ENCODE measurements at regions not wholly inside any gene's neighbourhood (a gene's known extent, or its start where the extent isn't known, plus 50 kb on each side); places are given as distances from the start of the nearest gene placed in this dataset.
A peak's percentile ranks its signal among the peaks of the same experiment; 100 is the strongest.

DNA sequence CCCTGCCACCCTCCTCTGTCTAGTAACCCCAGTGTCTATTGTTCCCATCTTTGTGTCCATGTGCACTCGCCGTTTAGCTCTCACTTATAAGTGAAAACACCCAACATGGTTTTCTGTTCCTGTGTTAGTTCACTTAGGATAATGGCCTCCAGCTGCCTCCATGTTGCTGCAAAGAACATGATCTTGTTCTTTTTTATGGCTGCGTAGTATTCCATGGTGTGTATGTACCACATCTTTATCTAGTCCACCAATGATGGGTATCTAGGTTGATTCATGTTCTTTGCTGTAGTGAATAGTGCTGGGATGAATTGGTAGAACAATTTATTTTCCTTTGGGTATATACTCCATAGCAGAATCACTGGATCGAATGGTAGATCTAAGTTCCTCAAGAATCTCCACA, 51.0 kb upstream of the RFLNA start (continued):
- TF ChIP-seq MYBL2 (IDR thresholded peaks at IDR 0.05; ENCODE audit: low read depth) (no peak), MYBL2 (CRISPR knock-in tag; IDR thresholded peaks at IDR 0.05; ENCODE audit: borderline replicate concordance) (no peak), ZNF41 (CRISPR knock-in tag; conservative IDR thresholded peaks at IDR 0.05) (no peak), ZNF146 (CRISPR knock-in tag; IDR thresholded peaks at IDR 0.05; ENCODE audit: unreplicated experiment) (peak; percentile 96), C11orf30 (IDR thresholded peaks at IDR 0.05; ENCODE audit: low read depth) (no peak), GTF2E2 (tag; IDR thresholded peaks at IDR 0.05) (no peak), KDM1A (IDR thresholded peaks at IDR 0.05) (0 out of 4 replicates have a peak, but pooled peaks of 1 of the 2 experiments have one; percentile 20)
- TF ChIP-seq, protein P1, sequence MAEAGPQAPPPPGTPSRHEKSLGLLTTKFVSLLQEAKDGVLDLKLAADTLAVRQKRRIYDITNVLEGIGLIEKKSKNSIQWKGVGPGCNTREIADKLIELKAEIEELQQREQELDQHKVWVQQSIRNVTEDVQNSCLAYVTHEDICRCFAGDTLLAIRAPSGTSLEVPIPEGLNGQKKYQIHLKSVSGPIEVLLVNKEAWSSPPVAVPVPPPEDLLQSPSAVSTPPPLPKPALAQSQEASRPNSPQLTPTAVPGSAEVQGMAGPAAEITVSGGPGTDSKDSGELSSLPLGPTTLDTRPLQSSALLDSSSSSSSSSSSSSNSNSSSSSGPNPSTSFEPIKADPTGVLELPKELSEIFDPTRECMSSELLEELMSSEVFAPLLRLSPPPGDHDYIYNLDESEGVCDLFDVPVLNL (CRISPR knock-in tag; IDR thresholded peaks at IDR 0.05; ENCODE audit: low read depth) = no peak
- TF ChIP-seq, protein P2, sequence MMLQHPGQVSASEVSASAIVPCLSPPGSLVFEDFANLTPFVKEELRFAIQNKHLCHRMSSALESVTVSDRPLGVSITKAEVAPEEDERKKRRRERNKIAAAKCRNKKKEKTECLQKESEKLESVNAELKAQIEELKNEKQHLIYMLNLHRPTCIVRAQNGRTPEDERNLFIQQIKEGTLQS (IDR thresholded peaks at IDR 0.05) = no peak
- TF ChIP-seq, protein P2 (CRISPR knock-in tag; conservative IDR thresholded peaks at IDR 0.05) = no peak
- TF ChIP-seq, protein P3, sequence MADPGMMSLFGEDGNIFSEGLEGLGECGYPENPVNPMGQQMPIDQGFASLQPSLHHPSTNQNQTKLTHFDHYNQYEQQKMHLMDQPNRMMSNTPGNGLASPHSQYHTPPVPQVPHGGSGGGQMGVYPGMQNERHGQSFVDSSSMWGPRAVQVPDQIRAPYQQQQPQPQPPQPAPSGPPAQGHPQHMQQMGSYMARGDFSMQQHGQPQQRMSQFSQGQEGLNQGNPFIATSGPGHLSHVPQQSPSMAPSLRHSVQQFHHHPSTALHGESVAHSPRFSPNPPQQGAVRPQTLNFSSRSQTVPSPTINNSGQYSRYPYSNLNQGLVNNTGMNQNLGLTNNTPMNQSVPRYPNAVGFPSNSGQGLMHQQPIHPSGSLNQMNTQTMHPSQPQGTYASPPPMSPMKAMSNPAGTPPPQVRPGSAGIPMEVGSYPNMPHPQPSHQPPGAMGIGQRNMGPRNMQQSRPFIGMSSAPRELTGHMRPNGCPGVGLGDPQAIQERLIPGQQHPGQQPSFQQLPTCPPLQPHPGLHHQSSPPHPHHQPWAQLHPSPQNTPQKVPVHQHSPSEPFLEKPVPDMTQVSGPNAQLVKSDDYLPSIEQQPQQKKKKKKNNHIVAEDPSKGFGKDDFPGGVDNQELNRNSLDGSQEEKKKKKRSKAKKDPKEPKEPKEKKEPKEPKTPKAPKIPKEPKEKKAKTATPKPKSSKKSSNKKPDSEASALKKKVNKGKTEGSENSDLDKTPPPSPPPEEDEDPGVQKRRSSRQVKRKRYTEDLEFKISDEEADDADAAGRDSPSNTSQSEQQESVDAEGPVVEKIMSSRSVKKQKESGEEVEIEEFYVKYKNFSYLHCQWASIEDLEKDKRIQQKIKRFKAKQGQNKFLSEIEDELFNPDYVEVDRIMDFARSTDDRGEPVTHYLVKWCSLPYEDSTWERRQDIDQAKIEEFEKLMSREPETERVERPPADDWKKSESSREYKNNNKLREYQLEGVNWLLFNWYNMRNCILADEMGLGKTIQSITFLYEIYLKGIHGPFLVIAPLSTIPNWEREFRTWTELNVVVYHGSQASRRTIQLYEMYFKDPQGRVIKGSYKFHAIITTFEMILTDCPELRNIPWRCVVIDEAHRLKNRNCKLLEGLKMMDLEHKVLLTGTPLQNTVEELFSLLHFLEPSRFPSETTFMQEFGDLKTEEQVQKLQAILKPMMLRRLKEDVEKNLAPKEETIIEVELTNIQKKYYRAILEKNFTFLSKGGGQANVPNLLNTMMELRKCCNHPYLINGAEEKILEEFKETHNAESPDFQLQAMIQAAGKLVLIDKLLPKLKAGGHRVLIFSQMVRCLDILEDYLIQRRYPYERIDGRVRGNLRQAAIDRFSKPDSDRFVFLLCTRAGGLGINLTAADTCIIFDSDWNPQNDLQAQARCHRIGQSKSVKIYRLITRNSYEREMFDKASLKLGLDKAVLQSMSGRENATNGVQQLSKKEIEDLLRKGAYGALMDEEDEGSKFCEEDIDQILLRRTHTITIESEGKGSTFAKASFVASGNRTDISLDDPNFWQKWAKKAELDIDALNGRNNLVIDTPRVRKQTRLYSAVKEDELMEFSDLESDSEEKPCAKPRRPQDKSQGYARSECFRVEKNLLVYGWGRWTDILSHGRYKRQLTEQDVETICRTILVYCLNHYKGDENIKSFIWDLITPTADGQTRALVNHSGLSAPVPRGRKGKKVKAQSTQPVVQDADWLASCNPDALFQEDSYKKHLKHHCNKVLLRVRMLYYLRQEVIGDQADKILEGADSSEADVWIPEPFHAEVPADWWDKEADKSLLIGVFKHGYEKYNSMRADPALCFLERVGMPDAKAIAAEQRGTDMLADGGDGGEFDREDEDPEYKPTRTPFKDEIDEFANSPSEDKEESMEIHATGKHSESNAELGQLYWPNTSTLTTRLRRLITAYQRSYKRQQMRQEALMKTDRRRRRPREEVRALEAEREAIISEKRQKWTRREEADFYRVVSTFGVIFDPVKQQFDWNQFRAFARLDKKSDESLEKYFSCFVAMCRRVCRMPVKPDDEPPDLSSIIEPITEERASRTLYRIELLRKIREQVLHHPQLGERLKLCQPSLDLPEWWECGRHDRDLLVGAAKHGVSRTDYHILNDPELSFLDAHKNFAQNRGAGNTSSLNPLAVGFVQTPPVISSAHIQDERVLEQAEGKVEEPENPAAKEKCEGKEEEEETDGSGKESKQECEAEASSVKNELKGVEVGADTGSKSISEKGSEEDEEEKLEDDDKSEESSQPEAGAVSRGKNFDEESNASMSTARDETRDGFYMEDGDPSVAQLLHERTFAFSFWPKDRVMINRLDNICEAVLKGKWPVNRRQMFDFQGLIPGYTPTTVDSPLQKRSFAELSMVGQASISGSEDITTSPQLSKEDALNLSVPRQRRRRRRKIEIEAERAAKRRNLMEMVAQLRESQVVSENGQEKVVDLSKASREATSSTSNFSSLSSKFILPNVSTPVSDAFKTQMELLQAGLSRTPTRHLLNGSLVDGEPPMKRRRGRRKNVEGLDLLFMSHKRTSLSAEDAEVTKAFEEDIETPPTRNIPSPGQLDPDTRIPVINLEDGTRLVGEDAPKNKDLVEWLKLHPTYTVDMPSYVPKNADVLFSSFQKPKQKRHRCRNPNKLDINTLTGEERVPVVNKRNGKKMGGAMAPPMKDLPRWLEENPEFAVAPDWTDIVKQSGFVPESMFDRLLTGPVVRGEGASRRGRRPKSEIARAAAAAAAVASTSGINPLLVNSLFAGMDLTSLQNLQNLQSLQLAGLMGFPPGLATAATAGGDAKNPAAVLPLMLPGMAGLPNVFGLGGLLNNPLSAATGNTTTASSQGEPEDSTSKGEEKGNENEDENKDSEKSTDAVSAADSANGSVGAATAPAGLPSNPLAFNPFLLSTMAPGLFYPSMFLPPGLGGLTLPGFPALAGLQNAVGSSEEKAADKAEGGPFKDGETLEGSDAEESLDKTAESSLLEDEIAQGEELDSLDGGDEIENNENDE (IDR thresholded peaks at IDR 0.05; ENCODE audit: low read depth, low read length) = no peak
